ENCODE measurements at regions not wholly inside any gene's neighbourhood (a gene's known extent, or its start where the extent isn't known, plus 50 kb on each side); places are given as distances from the start of the nearest gene placed in this dataset.

DNA sequence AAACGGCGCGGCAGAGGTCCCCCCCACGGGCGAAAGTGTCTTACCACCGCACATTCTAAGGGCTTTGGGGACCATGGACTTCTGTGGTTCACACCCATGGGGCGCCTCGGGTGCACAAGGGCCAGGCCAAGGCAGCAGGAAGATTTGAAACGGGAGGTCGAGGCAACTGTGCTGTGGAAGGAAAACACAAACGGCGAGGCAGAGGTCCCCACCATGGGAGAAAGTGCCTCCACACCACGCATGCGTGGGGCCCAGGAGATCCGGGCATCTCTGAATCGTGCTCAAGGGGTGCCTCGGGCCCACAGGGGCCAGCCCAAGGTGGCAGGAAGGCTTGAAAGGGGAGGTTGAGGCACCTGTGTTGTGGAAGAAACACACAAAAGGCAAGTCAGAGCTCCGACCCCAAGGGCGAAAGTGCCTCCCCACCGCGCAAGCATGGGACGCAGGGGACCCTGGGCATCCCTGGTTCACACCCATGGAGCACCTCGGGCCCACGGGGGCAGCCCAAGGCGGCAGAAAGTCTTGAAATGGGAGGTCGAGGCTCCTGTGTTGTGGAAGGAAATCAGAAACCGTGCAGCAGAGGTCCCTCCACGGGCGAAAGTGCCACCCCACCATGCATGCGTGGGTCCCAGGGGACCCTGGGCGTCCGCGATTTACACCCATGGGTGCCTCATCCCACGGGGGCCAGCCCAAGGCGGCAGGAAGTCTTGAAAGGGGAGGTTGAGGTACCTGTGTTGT lies 371.0 kb downstream of the ALG10 start:
- H3K27me3 ChIP-seq (ENCODE audit: insufficient read depth, low read length), result no peaks in the 10 kb centered on the region
- no peak overlapping the region for H3K27ac ChIP-seq (ENCODE audit: low read depth, low read length)
- H3K4me1 ChIP-seq (ENCODE audit: control insufficient read depth, insufficient read depth, low read length, unreplicated experiment), result no peaks in the 10 kb centered on the region
- H3K79me2 ChIP-seq (ENCODE audit: control insufficient read depth, insufficient read depth, low read length, unreplicated experiment), result no peaks in the 10 kb centered on the region
- H3K4me3 ChIP-seq (ENCODE audit: low read depth, low read length), result no peak overlapping the region
- H3K36me3 ChIP-seq (ENCODE audit: insufficient read depth, low read length), result no peaks in the 10 kb centered on the region
- no peak overlapping the region for H2AFZ ChIP-seq (ENCODE audit: low read length, unreplicated experiment)

DNA sequence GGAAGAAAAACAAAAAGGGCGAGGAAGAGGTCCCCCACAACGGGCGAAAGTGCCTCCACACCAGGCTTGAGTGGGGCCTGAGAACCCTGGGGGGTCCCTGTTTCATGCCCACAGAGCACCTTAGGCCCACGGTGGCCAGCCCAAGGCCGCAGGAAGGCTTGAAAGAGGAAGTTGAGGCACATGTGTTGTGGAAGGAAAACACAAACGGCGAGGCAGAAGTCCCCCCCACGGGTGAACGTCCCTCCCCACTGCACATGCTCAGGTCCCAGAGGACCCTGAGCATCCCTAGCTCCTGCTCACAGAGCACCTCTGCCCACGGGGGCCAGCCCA lies 371.5 kb downstream of the ALG10 start:
- Histone ChIP-seq H2AFZ (ENCODE audit: low read length, unreplicated experiment) (no peak overlapping the region), H3K79me2 (ENCODE audit: control insufficient read depth, insufficient read depth, low read length, unreplicated experiment) (no peaks in the 10 kb centered on the region), H3K4me3 (ENCODE audit: low read depth, low read length) (no peak overlapping the region), H3K27ac (ENCODE audit: low read depth, low read length) (no peak overlapping the region), H3K36me3 (ENCODE audit: insufficient read depth, low read length) (no peaks in the 10 kb centered on the region), H3K4me1 (ENCODE audit: control insufficient read depth, insufficient read depth, low read length, unreplicated experiment) (no peaks in the 10 kb centered on the region), H3K27me3 (ENCODE audit: insufficient read depth, low read length) (no peaks in the 10 kb centered on the region)

DNA sequence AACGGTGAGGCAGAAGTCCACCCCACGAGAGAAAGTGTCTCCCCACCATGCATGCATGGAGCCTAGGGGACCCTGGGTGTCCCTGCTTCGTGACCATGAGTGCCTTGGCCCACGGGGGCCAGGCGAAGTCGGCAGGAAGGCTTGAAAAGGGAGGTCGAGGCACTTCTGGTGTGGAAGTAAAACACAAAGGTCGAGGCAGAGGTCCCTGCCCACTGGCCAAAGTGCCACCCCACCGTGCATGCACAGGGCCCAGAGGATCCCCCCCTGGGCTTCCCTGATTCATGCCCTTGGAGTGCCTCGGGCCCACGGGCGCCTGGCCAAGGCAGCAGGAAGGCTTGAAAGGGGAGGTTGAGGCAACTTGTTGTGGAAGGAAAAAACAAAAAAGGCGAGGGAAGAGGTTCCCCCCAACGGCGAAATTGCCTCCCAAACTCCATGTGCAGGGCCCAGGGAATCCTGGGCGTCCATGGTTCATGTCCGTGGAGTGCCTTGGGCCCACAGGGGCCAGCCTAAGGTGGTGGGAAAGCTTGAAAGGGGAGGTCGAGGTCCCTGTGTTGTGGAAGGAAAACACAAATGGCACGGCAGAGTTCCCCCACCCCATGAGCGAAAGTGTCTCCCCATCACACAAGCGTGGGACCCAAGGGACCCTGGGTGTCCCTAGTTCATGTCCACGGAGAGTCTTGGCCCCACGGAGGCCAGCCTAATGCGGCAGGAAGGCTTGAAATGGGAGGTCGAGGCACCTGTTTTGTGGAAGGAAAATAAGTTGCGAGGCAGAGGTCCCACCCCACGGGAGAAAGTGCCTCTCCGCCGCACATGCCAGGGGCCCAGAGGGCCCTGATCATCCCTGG lies 372.1 kb downstream of the ALG10 start:
- Histone ChIP-seq H2AFZ (ENCODE audit: low read length, unreplicated experiment) (no peak overlapping the region), H3K36me3 (ENCODE audit: insufficient read depth, low read length) (no peaks in the 10 kb centered on the region), H3K4me3 (ENCODE audit: low read depth, low read length) (no peak overlapping the region), H3K27ac (ENCODE audit: low read depth, low read length) (no peak overlapping the region), H3K4me1 (ENCODE audit: control insufficient read depth, insufficient read depth, low read length, unreplicated experiment) (no peaks in the 10 kb centered on the region), H3K27me3 (ENCODE audit: insufficient read depth, low read length) (no peaks in the 10 kb centered on the region), H3K79me2 (ENCODE audit: control insufficient read depth, insufficient read depth, low read length, unreplicated experiment) (no peaks in the 10 kb centered on the region)

DNA sequence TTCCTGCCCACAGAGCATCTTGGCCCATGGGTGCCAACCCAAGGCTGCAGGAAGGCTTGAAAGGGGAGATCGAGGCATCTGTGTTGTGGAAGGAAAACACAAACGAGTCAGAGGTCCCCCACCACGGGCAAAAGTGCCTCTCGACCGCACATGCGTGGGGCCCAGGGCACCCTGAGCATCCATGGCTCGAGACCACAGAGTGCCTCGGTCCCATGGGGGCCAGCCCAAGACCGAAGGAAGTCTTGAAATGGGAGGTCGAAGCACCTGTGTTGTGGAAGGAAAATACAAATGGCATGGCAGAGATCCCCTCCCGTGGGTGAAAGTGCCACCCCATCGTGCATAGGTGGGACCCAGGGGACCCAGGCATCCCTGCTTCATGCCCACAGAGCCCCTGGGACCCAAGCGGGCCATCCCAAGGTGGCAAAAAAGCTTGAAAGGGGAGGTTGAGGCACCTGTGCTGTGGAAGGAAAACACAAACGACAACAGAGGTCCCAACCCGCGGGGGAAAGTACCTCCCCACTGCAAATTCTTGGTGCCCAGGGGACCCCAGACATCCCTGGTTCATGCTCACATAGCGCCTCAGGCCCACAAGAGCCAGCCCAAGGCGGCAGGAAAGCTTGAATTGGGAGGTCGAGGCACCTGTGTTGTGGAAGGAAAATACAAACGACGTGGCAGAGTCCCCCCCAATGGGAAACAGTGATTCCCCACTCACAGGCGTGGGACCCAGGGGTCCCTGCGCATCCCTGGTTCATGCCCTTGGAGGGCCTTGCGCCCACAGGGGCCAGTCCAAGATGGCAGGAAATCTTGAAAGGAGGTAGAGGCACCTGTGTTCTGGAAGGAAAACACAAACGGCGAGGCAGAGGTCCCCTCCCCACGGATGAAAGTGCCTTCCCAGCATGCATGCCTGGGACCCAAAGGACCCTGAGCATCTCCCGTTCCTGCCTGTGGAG lies 373.0 kb downstream of the ALG10 start:
- H3K79me2 ChIP-seq (ENCODE audit: control insufficient read depth, insufficient read depth, low read length, unreplicated experiment), result no peaks in the 10 kb centered on the region
- no peaks in the 10 kb centered on the region for H3K36me3 ChIP-seq (ENCODE audit: insufficient read depth, low read length)
- H3K4me3 ChIP-seq (ENCODE audit: low read depth, low read length), result no peak overlapping the region
- no peak overlapping the region for H3K27ac ChIP-seq (ENCODE audit: low read depth, low read length)
- no peak overlapping the region for H2AFZ ChIP-seq (ENCODE audit: low read length, unreplicated experiment)
- H3K27me3 ChIP-seq (ENCODE audit: insufficient read depth, low read length), result no peaks in the 10 kb centered on the region
- H3K4me1 ChIP-seq (ENCODE audit: control insufficient read depth, insufficient read depth, low read length, unreplicated experiment), result no peaks in the 10 kb centered on the region

DNA sequence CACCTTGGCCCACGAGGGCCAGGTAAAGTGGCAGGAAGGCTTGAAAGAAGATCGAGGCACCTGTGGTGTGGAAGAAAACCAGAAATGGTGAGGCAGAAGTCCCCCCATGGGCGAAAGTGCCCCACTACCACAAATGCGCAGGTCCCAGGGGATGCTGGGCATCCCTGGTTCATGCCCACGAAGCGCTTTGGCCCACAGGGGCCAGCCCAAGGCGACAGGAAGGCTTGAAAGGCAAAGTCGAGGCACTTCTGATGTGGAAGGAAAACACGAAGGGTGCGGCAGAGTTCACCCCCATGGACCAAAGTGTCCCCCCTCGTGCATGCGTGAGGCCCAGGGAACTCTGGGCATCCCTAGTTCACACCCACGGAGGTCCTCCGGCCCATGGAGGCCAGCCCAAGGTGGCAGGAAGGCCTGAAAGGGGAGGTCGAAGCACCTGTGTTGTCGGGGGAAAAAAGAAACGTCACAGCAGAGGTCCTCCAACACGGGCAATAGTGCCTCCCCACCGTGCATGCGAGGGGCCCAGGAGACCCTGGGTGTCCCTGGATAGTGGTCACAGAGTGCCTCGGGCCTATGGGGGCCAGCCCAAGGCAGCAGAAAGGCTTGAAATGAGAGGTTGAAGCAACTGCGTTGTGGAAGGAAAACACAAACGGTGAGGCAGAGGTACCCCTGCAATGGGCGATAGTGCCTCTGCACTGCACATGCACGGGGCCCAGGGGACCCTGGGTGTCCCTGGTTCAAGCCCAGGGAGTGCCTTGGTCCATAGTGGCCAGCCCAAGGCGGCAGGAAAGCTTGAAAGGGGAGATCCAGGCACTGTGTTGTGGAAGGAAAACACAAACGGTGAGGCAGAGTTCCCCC lies 373.9 kb downstream of the ALG10 start:
- no peaks in the 10 kb centered on the region for H3K4me1 ChIP-seq (ENCODE audit: control insufficient read depth, insufficient read depth, low read length, unreplicated experiment)

DNA sequence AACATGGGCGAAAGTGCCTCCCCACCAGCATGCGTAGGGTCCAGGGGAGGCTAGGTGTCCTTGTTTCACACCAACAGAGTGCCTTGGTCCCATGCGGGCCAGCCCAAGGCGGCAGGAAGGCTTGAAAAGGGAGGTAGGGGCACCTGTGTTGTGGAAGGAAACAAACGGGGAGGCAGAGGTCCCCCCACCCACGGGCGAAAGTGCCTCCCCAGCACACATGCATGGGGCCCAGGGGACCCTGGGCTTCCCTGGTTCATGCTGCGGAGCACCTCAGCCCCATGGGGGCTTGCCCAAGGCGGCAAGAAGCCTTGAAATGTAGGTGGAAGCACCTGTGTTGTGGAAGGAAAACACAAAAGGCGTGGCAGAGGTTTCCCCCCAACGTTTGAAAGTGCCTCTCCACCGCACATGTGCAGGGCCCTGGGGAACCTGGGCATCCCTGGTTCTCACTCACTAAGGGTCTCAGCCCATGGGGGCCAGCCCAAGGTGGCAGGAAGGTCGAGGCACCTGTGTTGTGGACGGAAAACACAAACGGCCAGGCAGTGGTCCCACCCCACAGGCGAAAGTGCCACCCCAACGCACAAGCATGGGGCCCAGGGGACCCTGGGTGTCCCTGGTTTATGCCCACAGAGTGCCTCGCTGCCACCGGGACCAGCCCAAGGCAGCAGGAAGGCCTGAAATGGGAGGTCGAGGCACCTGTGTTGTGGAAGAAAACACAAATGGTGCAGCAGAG lies 374.7 kb downstream of the ALG10 start:
- no peak overlapping the region for H3K4me3 ChIP-seq (ENCODE audit: low read depth, low read length)
- H3K27me3 ChIP-seq (ENCODE audit: insufficient read depth, low read length), result no peaks in the 10 kb centered on the region

More for the DNA sequence above, 373.9 kb downstream of the ALG10 start:
- no peak overlapping the region for H3K4me3 ChIP-seq (ENCODE audit: low read depth, low read length)
- H3K27me3 ChIP-seq (ENCODE audit: insufficient read depth, low read length), result no peaks in the 10 kb centered on the region
- no peaks in the 10 kb centered on the region for H3K79me2 ChIP-seq (ENCODE audit: control insufficient read depth, insufficient read depth, low read length, unreplicated experiment)
- no peaks in the 10 kb centered on the region for H3K36me3 ChIP-seq (ENCODE audit: insufficient read depth, low read length)
- H2AFZ ChIP-seq (ENCODE audit: low read length, unreplicated experiment), result no peak overlapping the region
- no peak overlapping the region for H3K27ac ChIP-seq (ENCODE audit: low read depth, low read length)

DNA sequence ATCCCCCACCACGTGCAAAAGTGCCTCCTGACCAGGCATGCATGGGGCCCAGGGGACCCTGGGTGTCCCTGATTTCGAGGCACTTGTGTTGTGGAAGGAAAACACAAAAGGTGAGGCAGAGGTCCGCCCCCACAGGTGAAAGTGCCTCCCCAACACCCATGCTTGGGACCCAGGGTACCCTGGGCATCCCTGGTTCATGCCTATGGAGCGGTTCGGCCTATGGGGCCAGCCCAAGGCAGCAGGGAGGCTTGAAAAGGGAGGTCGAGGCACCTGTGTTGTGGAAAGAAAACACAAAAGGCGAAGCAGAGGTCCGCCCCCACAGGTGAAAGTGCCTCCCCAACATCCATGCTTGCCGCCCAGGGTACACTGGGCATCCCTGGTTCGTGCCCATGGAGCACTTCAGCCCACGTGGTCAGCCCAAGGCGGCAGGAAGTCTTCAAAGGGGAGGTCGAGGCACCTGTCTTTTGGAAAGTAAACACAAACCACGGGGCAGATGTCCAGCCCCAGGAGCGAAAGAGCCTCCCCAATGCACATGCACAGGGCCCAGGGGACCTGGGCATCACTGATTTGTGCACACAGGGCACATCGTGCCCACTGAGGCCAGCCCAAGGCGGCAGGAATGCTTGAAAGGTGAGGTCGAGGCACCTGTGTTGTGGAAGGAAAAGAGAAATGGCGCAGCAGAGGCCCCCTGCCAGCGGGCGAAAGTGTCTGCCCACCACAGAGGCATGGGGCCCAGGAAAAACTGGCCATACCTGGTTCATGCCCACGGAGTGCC lies 375.5 kb downstream of the ALG10 start:
- Histone ChIP-seq H3K4me1 (ENCODE audit: control insufficient read depth, insufficient read depth, low read length, unreplicated experiment) (no peaks in the 10 kb centered on the region), H3K27me3 (ENCODE audit: insufficient read depth, low read length) (no peaks in the 10 kb centered on the region), H3K4me3 (ENCODE audit: low read depth, low read length) (no peak overlapping the region), H2AFZ (ENCODE audit: low read length, unreplicated experiment) (no peak overlapping the region), H3K79me2 (ENCODE audit: control insufficient read depth, insufficient read depth, low read length, unreplicated experiment) (no peaks in the 10 kb centered on the region), H3K36me3 (ENCODE audit: insufficient read depth, low read length) (no peaks in the 10 kb centered on the region), H3K27ac (ENCODE audit: low read depth, low read length) (no peak overlapping the region)

More for the DNA sequence above, 374.7 kb downstream of the ALG10 start:
- Histone ChIP-seq H3K79me2 (ENCODE audit: control insufficient read depth, insufficient read depth, low read length, unreplicated experiment) (no peaks in the 10 kb centered on the region), H3K36me3 (ENCODE audit: insufficient read depth, low read length) (no peaks in the 10 kb centered on the region), H2AFZ (ENCODE audit: low read length, unreplicated experiment) (no peak overlapping the region), H3K4me1 (ENCODE audit: control insufficient read depth, insufficient read depth, low read length, unreplicated experiment) (no peaks in the 10 kb centered on the region), H3K27ac (ENCODE audit: low read depth, low read length) (no peak overlapping the region)

DNA sequence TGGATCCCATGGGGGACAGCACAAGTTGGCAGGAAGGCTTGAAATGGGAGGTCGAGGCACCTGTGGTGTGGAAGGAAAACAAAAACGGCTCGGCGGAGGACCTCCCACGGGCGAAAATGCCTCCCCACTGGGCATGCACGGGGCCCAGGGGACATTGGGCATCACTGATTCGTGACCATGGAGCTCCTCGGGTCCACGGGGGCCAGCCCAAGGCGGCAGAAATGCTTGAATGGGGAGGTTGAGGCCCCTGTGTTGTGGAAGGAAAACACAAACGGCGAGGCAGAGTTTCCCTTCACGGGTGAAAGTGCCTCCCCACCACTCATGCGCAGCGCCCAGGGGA lies 376.0 kb downstream of the ALG10 start:
- H3K27ac ChIP-seq (ENCODE audit: low read depth, low read length), result no peak overlapping the region
- no peaks in the 10 kb centered on the region for H3K27me3 ChIP-seq (ENCODE audit: insufficient read depth, low read length)
- H3K79me2 ChIP-seq (ENCODE audit: control insufficient read depth, insufficient read depth, low read length, unreplicated experiment), result no peaks in the 10 kb centered on the region
- H3K36me3 ChIP-seq (ENCODE audit: insufficient read depth, low read length), result no peaks in the 10 kb centered on the region
- H3K4me1 ChIP-seq (ENCODE audit: control insufficient read depth, insufficient read depth, low read length, unreplicated experiment), result no peaks in the 10 kb centered on the region
- H2AFZ ChIP-seq (ENCODE audit: low read length, unreplicated experiment), result no peak overlapping the region
- no peak overlapping the region for H3K4me3 ChIP-seq (ENCODE audit: low read depth, low read length)

All from ACC112 (cell line).